Liver (tissue), 3 donors: ENCODE measurements at regions not wholly inside any gene's neighbourhood (a gene's known extent, or its start where the extent isn't known, plus 50 kb on each side); places are given as distances from the start of the nearest gene placed in this dataset.

Experiments
- EGR1 ChIP-seq, 2 donors: IDR thresholded peaks; 2 replicates each; pipeline ENCODE4 v1.6.1; 2016 to 2018; ENCODE audit warnings: antibody characterized with exemption in 2 of 2, low read depth in 2 of 2
- FOXA2 ChIP-seq: IDR thresholded peaks from 2 replicates; pipeline ENCODE4 v1.6.1; 2016; ENCODE audit warnings: antibody characterized with exemption
- GABPA ChIP-seq, 2 donors: IDR thresholded peaks in 1 of 2; conservative IDR thresholded peaks in 1 of 2; 2 replicates each; pipeline ENCODE4 v1.6.1; 2016; ENCODE audit warnings: antibody characterized with exemption in 2 of 2, mild to moderate bottlenecking in 1 of 2, moderate library complexity in 1 of 2
- RAD21 ChIP-seq, 2 donors: IDR thresholded peaks; 2 replicates each; pipeline ENCODE4 v1.6.1; 2016; ENCODE audit warnings: antibody characterized with exemption in 2 of 2, mild to moderate bottlenecking in 2 of 2
- SP1 ChIP-seq: IDR thresholded peaks from 2 replicates; pipeline ENCODE4 v1.6.1; 2018; ENCODE audit warnings: antibody characterized with exemption, mild to moderate bottlenecking
- TAF1 ChIP-seq: conservative IDR thresholded peaks from 2 replicates; pipeline ENCODE4 v1.6.1; 2016; ENCODE audit warnings: antibody characterized with exemption, mild to moderate bottlenecking
- YY1 ChIP-seq: IDR thresholded peaks from 2 replicates; pipeline ENCODE4 v1.6.1; 2016; ENCODE audit warnings: antibody characterized with exemption, mild to moderate bottlenecking
- TF ChIP-seq, protein P1 (sequence below): fragments of 150-350 bp; IDR thresholded peaks from 2 replicates; pipeline ENCODE4 v1.5.1; 2017; ENCODE audit warnings: improper control_type of control experiment, low read depth, low read length; ENCODE audit not compliant: missing input control
- TF ChIP-seq, protein P2 (sequence below): IDR thresholded peaks from 2 replicates; pipeline ENCODE4 v1.6.1; 2016; ENCODE audit warnings: antibody characterized with exemption
- TF ChIP-seq, protein P3 (sequence below): IDR thresholded peaks from 2 replicates; pipeline ENCODE4 v1.6.1; 2016; ENCODE audit warnings: antibody characterized with exemption
- donor health status: healthy.
- donor health status: healthy.

DNA sequence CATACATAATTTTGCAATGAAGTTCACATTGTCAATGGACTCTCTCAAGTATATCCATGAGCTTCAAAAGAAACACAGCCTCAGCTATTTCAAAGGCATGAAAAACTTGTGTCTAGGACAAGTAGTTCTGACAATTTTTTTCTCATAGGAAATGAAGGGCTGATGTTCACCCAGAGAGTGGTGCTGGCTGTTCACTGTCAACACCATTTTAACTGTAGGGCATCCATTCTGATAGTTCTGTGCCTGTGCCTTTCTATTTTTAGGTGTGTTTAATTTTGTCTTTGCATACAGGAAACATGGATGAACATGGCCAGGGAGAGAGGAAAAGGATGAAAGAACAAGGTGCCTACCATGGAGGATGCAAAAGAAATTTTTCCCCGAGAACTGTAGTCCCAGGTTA, 135.3 kb upstream of the MAP9 start:
- TF ChIP-seq, protein P1, sequence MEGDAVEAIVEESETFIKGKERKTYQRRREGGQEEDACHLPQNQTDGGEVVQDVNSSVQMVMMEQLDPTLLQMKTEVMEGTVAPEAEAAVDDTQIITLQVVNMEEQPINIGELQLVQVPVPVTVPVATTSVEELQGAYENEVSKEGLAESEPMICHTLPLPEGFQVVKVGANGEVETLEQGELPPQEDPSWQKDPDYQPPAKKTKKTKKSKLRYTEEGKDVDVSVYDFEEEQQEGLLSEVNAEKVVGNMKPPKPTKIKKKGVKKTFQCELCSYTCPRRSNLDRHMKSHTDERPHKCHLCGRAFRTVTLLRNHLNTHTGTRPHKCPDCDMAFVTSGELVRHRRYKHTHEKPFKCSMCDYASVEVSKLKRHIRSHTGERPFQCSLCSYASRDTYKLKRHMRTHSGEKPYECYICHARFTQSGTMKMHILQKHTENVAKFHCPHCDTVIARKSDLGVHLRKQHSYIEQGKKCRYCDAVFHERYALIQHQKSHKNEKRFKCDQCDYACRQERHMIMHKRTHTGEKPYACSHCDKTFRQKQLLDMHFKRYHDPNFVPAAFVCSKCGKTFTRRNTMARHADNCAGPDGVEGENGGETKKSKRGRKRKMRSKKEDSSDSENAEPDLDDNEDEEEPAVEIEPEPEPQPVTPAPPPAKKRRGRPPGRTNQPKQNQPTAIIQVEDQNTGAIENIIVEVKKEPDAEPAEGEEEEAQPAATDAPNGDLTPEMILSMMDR, result no peak
- TF ChIP-seq YY1 (no peak), GABPA (IDR thresholded peaks at IDR 0.05 in 1 of 2, conservative IDR thresholded peaks at IDR 0.05 in 1 of 2) (no peak), SP1 (no peak), EGR1 (IDR thresholded peaks at IDR 0.05; ENCODE audit: low read depth in 2 of 2) (no peak), FOXA2 (no peak), TAF1 (no peak), RAD21 (IDR thresholded peaks at IDR 0.05) (no peak)
- TF ChIP-seq, protein P2, sequence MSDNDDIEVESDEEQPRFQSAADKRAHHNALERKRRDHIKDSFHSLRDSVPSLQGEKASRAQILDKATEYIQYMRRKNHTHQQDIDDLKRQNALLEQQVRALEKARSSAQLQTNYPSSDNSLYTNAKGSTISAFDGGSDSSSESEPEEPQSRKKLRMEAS, result no peak
- TF ChIP-seq, protein P3, sequence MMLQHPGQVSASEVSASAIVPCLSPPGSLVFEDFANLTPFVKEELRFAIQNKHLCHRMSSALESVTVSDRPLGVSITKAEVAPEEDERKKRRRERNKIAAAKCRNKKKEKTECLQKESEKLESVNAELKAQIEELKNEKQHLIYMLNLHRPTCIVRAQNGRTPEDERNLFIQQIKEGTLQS, result no peak
